Chondrocyte (in vitro differentiated cells): ENCODE measurements at regions not wholly inside any gene's neighbourhood (a gene's known extent, or its start where the extent isn't known, plus 50 kb on each side); places are given as distances from the start of the nearest gene placed in this dataset.

Experiments
- DNase-seq: peaks from one replicate; pipeline ENCODE4 v3.0.0; 2021; ENCODE audit warnings: mixed read lengths, low spot score
- H3K27ac Mint-ChIP-seq: one replicate; pipeline ENCODE4 v1.8.0; 2021; ENCODE audit warnings: mild to moderate bottlenecking, moderate library complexity, mixed read lengths; ENCODE audit not compliant: unreplicated experiment
- H3K27me3 Mint-ChIP-seq: 2 replicates; pipeline ENCODE4 v1.8.0; 2021; ENCODE audit warnings: low read depth, mixed read lengths
- H3K36me3 Mint-ChIP-seq: 2 replicates; pipeline ENCODE4 v1.8.0; 2021; ENCODE audit warnings: low read depth, mixed read lengths
- H3K4me1 Mint-ChIP-seq: 2 replicates; pipeline ENCODE4 v1.8.0; 2021; ENCODE audit warnings: low read depth, mild to moderate bottlenecking, mixed read lengths
- H3K4me3 Mint-ChIP-seq: one replicate; pipeline ENCODE4 v1.8.0; 2021; ENCODE audit warnings: mild to moderate bottlenecking, moderate library complexity, mixed read lengths; ENCODE audit not compliant: unreplicated experiment
- H3K9me3 Mint-ChIP-seq: 2 replicates; pipeline ENCODE4 v1.8.0; 2021; ENCODE audit warnings: low read depth, mixed read lengths
- TF ChIP-seq, protein P1 (sequence below): fragments of 200-600 bp; sonication (generic); IDR thresholded peaks from 2 replicates; pipeline ENCODE4 v1.5.0; 2021; ENCODE audit warnings: antibody characterized with exemption, mild to moderate bottlenecking, moderate library complexity

DNA sequence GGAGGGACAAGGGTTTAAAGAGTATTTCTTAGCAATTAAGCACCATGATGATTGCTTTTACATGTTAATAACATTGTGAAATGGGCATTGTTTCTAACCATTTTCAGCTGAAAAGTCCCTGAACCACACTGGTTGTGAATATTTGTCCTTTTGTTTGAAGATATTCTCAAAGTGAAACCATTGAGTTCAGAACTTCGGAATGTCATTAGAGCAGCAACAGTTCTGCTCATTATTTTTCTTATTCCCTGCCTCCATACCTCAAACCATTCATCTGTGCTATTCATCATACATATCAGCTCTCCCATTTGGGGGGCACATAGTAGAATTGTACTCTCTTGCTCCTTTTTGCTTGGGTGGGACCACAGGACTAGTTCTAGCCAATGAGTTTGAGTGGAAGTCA, 553.0 kb upstream of the ZNF462 start:
- H3K27me3 Mint-ChIP-seq = no peaks in the 10 kb centered on the region
- H3K9me3 Mint-ChIP-seq = peaks cover 8% of the 10 kb centered on the region
- TF ChIP-seq, protein P1, sequence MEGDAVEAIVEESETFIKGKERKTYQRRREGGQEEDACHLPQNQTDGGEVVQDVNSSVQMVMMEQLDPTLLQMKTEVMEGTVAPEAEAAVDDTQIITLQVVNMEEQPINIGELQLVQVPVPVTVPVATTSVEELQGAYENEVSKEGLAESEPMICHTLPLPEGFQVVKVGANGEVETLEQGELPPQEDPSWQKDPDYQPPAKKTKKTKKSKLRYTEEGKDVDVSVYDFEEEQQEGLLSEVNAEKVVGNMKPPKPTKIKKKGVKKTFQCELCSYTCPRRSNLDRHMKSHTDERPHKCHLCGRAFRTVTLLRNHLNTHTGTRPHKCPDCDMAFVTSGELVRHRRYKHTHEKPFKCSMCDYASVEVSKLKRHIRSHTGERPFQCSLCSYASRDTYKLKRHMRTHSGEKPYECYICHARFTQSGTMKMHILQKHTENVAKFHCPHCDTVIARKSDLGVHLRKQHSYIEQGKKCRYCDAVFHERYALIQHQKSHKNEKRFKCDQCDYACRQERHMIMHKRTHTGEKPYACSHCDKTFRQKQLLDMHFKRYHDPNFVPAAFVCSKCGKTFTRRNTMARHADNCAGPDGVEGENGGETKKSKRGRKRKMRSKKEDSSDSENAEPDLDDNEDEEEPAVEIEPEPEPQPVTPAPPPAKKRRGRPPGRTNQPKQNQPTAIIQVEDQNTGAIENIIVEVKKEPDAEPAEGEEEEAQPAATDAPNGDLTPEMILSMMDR = no peak
- no peak for DNase-seq
- peaks cover 11% of the 10 kb centered on the region for H3K4me1 Mint-ChIP-seq
- H3K27ac Mint-ChIP-seq = no peak overlapping the region
- peaks cover 1% of the 10 kb centered on the region for H3K36me3 Mint-ChIP-seq
- no peak overlapping the region for H3K4me3 Mint-ChIP-seq

DNA sequence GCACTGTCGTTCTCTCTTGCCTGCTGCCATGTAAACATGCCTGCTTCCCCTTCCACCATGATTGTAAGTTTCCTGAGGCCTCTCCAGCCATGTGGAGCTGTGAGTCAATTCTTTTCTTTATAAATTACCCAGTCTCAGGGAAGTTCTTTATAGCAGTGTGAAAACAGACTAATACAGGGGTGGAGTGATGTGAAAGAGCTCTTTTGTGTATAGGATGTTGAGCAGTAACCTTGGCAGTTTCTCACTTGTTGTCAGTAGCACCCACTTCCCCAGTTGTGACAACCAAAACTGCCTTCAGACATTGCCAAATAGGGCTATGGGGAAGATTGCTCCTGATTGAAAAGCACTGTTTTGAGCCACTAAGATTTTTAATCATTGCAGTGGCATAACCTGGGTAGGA, 552.2 kb upstream of the ZNF462 start:
- Mint-ChIP-seq H3K4me1 (peaks cover 11% of the 10 kb centered on the region), H3K36me3 (peaks cover 1% of the 10 kb centered on the region), H3K9me3 (peaks cover 8% of the 10 kb centered on the region), H3K27ac (no peak overlapping the region), H3K27me3 (no peaks in the 10 kb centered on the region), H3K4me3 (no peak overlapping the region)
- no peak for DNase-seq
- TF ChIP-seq, protein P1 = no peak

DNA sequence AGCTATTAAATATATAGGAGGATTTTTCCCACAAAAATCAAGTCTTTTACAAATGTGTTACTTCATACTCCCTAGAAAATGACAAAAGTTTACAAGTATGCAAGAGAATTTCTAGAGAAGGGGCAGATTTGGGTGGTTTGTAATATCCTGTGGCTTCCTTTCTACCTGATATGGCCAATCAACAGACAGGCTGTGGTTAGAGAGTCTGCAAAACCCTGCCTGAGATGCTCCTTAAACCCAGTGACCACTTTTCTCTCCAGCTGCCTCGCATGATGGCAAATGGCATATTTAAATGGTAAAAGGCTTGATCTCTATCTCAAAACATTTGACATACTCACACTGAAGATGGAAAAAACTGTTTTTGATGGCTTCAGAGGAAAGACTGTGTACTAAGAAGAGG, 550.1 kb upstream of the ZNF462 start:
- TF ChIP-seq, protein P1 = no peak
- no peak overlapping the region for H3K27ac Mint-ChIP-seq
- H3K27me3 Mint-ChIP-seq = no peaks in the 10 kb centered on the region
- peaks cover 8% of the 10 kb centered on the region for H3K9me3 Mint-ChIP-seq
- no peak for DNase-seq
- H3K4me3 Mint-ChIP-seq = no peak overlapping the region
- H3K4me1 Mint-ChIP-seq = peaks cover 7% of the 10 kb centered on the region
- peaks cover 1% of the 10 kb centered on the region for H3K36me3 Mint-ChIP-seq

DNA sequence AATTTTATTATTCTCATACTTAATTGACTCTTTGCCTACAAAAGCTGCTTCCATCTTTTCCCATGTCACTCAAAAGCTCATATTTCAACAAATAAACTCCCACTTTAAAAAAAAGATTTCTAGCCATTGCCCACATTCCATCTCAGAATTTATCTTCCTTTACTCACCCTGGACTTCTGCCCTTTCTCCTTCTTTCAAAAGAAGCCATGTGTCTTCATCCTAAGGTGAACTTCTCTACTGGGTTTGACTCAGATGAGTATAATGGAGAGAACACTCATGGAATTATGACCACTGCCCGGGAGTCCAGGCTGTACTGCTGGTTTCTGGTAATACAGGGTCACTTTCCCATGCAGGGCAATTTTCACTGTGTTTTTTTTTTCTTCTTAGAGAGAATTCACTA, 548.5 kb upstream of the ZNF462 start:
- DNase-seq = no peak
- Mint-ChIP-seq H3K27ac (no peak overlapping the region), H3K36me3 (peaks cover 1% of the 10 kb centered on the region), H3K4me1 (peaks cover 7% of the 10 kb centered on the region), H3K4me3 (no peak overlapping the region), H3K9me3 (peaks cover 8% of the 10 kb centered on the region), H3K27me3 (no peaks in the 10 kb centered on the region)
- TF ChIP-seq, protein P1 = no peak

DNA sequence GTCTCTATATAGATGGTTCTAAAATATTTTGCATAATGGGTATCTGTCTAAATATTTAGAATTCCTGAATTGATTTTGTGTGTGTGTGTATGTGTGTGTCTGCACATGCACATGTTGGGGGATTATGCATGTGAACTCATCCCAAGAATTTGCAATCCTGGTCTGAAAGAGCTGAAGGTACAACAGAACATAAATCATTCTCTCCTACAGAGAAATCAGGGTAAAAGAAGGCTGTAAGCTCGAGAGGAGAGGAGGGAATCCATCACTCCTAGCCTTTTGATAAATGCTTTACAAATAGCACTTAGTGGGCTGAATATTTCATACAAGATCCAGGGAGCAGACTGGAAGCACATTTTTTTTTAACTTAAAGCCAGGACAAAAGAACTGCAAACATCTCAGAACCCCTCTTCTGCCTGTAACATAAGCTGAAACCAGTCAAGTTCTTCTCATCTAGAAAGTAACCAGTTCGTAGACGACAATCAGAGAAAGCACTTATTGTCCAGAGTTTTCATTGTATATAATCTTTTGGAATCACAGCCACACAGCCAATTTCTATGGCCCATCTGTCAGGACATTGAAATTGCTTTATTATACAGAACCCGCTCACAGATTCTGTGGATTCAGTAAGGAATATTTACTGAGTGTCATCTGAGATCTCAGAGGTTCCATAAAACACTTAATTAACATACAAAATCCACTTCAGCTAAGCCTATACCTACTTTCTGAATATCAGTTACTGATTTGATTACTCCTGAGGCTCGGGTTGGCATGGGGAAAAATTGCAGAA, 541.4 kb upstream of the ZNF462 start:
- H3K4me3 Mint-ChIP-seq = no peak overlapping the region
- no peak overlapping the region for H3K27ac Mint-ChIP-seq
- no peak for DNase-seq
- H3K9me3 Mint-ChIP-seq = no peaks in the 10 kb centered on the region
- H3K36me3 Mint-ChIP-seq = no peaks in the 10 kb centered on the region
- no peaks in the 10 kb centered on the region for H3K27me3 Mint-ChIP-seq
- TF ChIP-seq, protein P1 = no peak
- peaks cover 10% of the 10 kb centered on the region for H3K4me1 Mint-ChIP-seq
